HepG2 (cell line): ENCODE measurements at regions not wholly inside any gene's neighbourhood (a gene's known extent, or its start where the extent isn't known, plus 50 kb on each side); places are given as distances from the start of the nearest gene placed in this dataset.

ENCODE experiments used
- ATAC-seq: fragments of 200-7000 bp; cut with Tn5 transposase; 3 replicates; pipeline ENCODE4 v1.9.1; 2020; ENCODE audit warnings: mild to moderate bottlenecking, moderate library complexity
- BruUV-seq: library from RNA; stranded (reverse); fragments of 400-500 nt; replicated peaks from 2 replicates; lab custom pipeline; 2021; lab: Mats Ljungman, UMichigan
- CTCF ChIA-PET: fragments of 300-600 bp; formaldehyde crosslinking; extraction: SDS; loops from one replicate; lab custom pipeline; 2021; ENCODE audit warnings: low total read pairs, inconsistent platforms, low intra/inter-chr PET ratio; lab: Yijun Ruan, JAX
- POLR2A ChIA-PET: fragments of 350-600 bp; sonication (Branson Sonifier 250); formaldehyde crosslinking; loops from one replicate; lab custom pipeline; 2020; ENCODE audit warnings: antibody characterized with exemption, inconsistent platforms; lab: Yijun Ruan, JAX
- DNase-seq: peaks from one replicate; pipeline ENCODE4 v3.0.0-alpha.2; 2015; ENCODE audit warnings: low spot score
- FAIRE-seq: peaks from 3 replicates; lab custom pipeline; 2011; peaks lifted over from hg19 to GRCh38; lab: Jason Lieb, UNC
- H2AFZ ChIP-seq: one replicate; pipeline ENCODE4 v1.6.1; 2011; ENCODE audit warnings: low read length, inconsistent platforms
- H3K27ac ChIP-seq: fragments of 300-600 bp; 3 replicates; pipeline ENCODE4 v1.8.0; 2011; ENCODE audit warnings: mixed run types, mild to moderate bottlenecking, mixed read lengths, low read length, inconsistent platforms; ENCODE audit not compliant: insufficient read depth; ENCODE audit errors: extremely low read length
- H3K27me3 ChIP-seq, 2 experiments: fragments of 200-600 bp in 1 of 2; 2 replicates in 1 of 2; 3 replicates in 1 of 2; pipeline versions ENCODE4 v1.6.0 to v1.8.0; 2011; ENCODE audit warnings: low read length in 2 of 2, mild to moderate bottlenecking in 2 of 2, moderate library complexity in 2 of 2, inconsistent platforms in 1 of 2; ENCODE audit not compliant: insufficient read depth in 2 of 2, control insufficient read depth in 1 of 2
- H3K36me3 ChIP-seq, 2 experiments: fragments of 200-600 bp in 1 of 2; replicated peaks in 1 of 2; 2 replicates in 1 of 2; 3 replicates in 1 of 2; pipeline versions ENCODE4 v1.5.1 to v1.8.0; 2011; ENCODE audit warnings: low read length in 2 of 2, inconsistent platforms in 1 of 2; ENCODE audit not compliant: insufficient read depth in 2 of 2, control insufficient read depth in 1 of 2
- H3K4me1 ChIP-seq: 2 replicates; pipeline ENCODE4 v1.5.1; 2012; ENCODE audit warnings: low read length, inconsistent platforms; ENCODE audit not compliant: insufficient read depth
- H3K4me2 ChIP-seq: 2 replicates; pipeline ENCODE4 v1.6.0; 2011; ENCODE audit warnings: low read depth, low read length, inconsistent platforms
- H3K4me3 ChIP-seq, 3 experiments: fragments of 200-600 bp in 1 of 3; sonication (generic), shearing (Covaris generic) in 1 of 3; replicated peaks in 1 of 3; 2 replicates each; pipeline ENCODE4 v1.5.1; 2011 to 2016; ENCODE audit warnings: low read length in 3 of 3, inconsistent platforms in 2 of 3, low read depth in 2 of 3, mild to moderate bottlenecking in 2 of 3, control low read depth in 1 of 3, mixed read lengths in 1 of 3; ENCODE audit not compliant: insufficient read depth in 1 of 3
- H3K79me2 ChIP-seq: one replicate; pipeline ENCODE4 v1.6.1; 2011; ENCODE audit warnings: low read length, inconsistent platforms; ENCODE audit not compliant: insufficient read depth
- H3K9ac ChIP-seq: 2 replicates; pipeline ENCODE4 v1.6.0; 2011; ENCODE audit warnings: mild to moderate bottlenecking, low read depth, low read length, inconsistent platforms; ENCODE audit not compliant: insufficient read depth
- H3K9me3 ChIP-seq: 2 replicates; pipeline ENCODE4 v1.5.1; 2012; ENCODE audit warnings: mild to moderate bottlenecking, low read length
- H4K20me1 ChIP-seq: 2 replicates; pipeline ENCODE4 v1.6.0; 2011; ENCODE audit warnings: inconsistent platforms, mild to moderate bottlenecking, low read length, moderate library complexity; ENCODE audit not compliant: insufficient read depth
- DPF2 ChIP-seq: sonication (generic); formaldehyde crosslinking; IDR thresholded peaks from 2 replicates; pipeline ENCODE4 v1.4.0; 2020; ENCODE audit warnings: mild to moderate bottlenecking, low read depth, missing genetic modification reagents, borderline replicate concordance
- HOXA7 ChIP-seq: sonication (generic); formaldehyde crosslinking; IDR thresholded peaks from 2 replicates; pipeline ENCODE4 v1.8.1; 2022; ENCODE audit warnings: mild to moderate bottlenecking, missing genetic modification reagents, moderate library complexity
- HOXD1 ChIP-seq: sonication (generic); formaldehyde crosslinking; IDR thresholded peaks from 2 replicates; pipeline ENCODE4 v1.5.0; 2020; ENCODE audit warnings: missing genetic modification reagents
- MEIS1 ChIP-seq: sonication (generic); formaldehyde crosslinking; IDR thresholded peaks from 2 replicates; pipeline ENCODE4 v1.9.0; 2021; ENCODE audit warnings: mild to moderate bottlenecking, missing genetic modification reagents, moderate library complexity, borderline replicate concordance
- NFKB2 ChIP-seq: sonication (generic); formaldehyde crosslinking; IDR thresholded peaks from 2 replicates; pipeline ENCODE4 v1.4.0; 2020; ENCODE audit warnings: missing genetic modification reagents, borderline replicate concordance
- PLRG1 ChIP-seq: fragments of 450-650 bp; conservative IDR thresholded peaks from 2 replicates; pipeline ENCODE4 v1.6.1; 2016
- RFXAP ChIP-seq: sonication (generic); formaldehyde crosslinking; IDR thresholded peaks from 2 replicates; pipeline ENCODE4 v1.4.0; 2020; ENCODE audit warnings: missing genetic modification reagents, borderline replicate concordance
- SMYD3 ChIP-seq: sonication (generic); formaldehyde crosslinking; IDR thresholded peaks from 2 replicates; pipeline ENCODE4 v1.8.1; 2023; ENCODE audit warnings: mild to moderate bottlenecking, missing genetic modification reagents
- SPEN ChIP-seq: sonication (generic); formaldehyde crosslinking; IDR thresholded peaks from 2 replicates; pipeline ENCODE4 v1.5.1; 2020; ENCODE audit warnings: low read depth, mild to moderate bottlenecking, missing genetic modification reagents
- TEAD2 ChIP-seq: sonication (generic); formaldehyde crosslinking; IDR thresholded peaks from 2 replicates; pipeline ENCODE4 v1.9.0; 2021; ENCODE audit warnings: missing genetic modification reagents
- TRIM24 ChIP-seq: sonication (generic); formaldehyde crosslinking; IDR thresholded peaks from 2 replicates; pipeline ENCODE4 v1.8.0; 2022; ENCODE audit warnings: mild to moderate bottlenecking, missing genetic modification reagents
- ZFP36 ChIP-seq: fragments of 150-350 bp; IDR thresholded peaks from 2 replicates; pipeline ENCODE4 v1.6.1; 2018; ENCODE audit warnings: borderline replicate concordance, low read length, low read depth; ENCODE audit not compliant: partially characterized antibody
- ZNF296 ChIP-seq: sonication (generic); formaldehyde crosslinking; conservative IDR thresholded peaks from 2 replicates; pipeline ENCODE4 v1.5.0; 2020; ENCODE audit warnings: mild to moderate bottlenecking, missing genetic modification reagents
- ZNF567 ChIP-seq: sonication (generic); formaldehyde crosslinking; IDR thresholded peaks from 2 replicates; pipeline ENCODE4 v1.8.1; 2023; ENCODE audit warnings: mild to moderate bottlenecking, missing genetic modification reagents, borderline replicate concordance
- ZNF569 ChIP-seq: sonication (generic); formaldehyde crosslinking; IDR thresholded peaks from 2 replicates; pipeline ENCODE4 v1.5.0; 2020; ENCODE audit warnings: mild to moderate bottlenecking, missing genetic modification reagents, moderate library complexity, borderline replicate concordance
- ZNF788 ChIP-seq: sonication (generic); formaldehyde crosslinking; IDR thresholded peaks from 2 replicates; pipeline ENCODE4 v1.5.0; 2020; ENCODE audit warnings: mild to moderate bottlenecking, missing genetic modification reagents, borderline replicate concordance
- WGBS: methylation state at CpG from one replicate; pipeline ENCODE4 v1.1.6; 2017; ENCODE audit warnings: low lambda C conversion rate; 5-methylcytosine and 5-hydroxymethylcytosine counted together
- in situ Hi-C: cut with HindIII; loops from 2 replicates; pipeline ENCODE4 v1.10.0; 2017; ENCODE audit warnings: low pct_unique_long_range_greater_than_20kb; ENCODE audit not compliant: extremely low pct_ligation_motif_present
- intact Hi-C: fragments of 100-400 bp; cut with micrococcal nuclease; formaldehyde crosslinking; loops from one replicate; pipeline ENCODE4 v1.10.0; 2022; ENCODE audit not compliant: unreplicated experiment
- TF ChIP-seq, protein P1 (sequence below): sonication (generic); formaldehyde crosslinking; IDR thresholded peaks from 2 replicates; pipeline ENCODE4 v1.8.1; 2023; ENCODE audit warnings: mild to moderate bottlenecking, missing genetic modification reagents, borderline replicate concordance
- TF ChIP-seq, protein P2 (sequence below): IDR thresholded peaks from 2 replicates; pipeline ENCODE4 v1.6.1; 2016; ENCODE audit warnings: low read depth, borderline replicate concordance

DNA sequence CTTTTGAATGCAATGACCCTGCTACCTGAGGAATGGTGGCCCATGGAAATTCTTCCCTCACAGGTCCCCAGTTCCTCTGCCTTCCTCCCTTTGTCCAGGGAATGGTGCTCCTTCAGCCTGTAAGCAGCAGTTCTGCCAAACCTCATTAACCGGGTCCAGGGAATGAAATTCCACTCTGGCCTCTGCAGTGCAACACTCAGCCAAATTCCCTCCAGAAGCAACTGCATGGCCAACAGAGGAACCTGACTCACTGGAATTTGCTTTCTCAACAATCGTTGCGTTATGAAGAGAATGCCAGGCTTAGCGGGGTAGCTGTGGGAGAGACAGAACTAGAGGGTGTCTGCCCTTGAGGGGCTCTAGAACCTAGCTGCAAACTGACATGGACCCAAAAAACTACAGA lies 449.4 kb upstream of the PROK2 start (continued):
- TF ChIP-seq PLRG1 (no peak), DPF2 (CRISPR knock-in tag) (no peak), HOXA7 (CRISPR knock-in tag) (no peak), ZNF296 (no peak), NFKB2 (no peak), TRIM24 (no peak), ZNF788 (CRISPR knock-in tag) (no peak)

DNA sequence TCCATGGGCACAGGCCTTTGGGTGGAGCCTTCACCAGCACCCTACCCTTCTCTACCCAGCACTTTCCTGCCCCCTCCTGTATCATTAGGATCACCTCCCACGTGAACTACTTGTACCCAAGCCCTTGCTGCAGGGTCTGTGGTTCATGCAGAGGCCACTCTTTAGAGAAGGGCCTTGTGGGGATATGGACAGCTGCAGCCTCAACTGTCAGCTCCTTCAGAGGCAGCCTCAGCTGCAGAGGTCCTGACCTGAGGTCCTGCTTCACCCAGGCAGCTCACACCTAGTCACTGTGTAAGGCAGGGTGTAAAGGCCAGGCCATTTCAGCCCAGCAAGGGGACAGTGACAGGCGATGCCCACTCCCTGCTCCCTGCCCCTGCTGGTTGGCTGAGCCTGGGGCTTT lies 448.6 kb upstream of the PROK2 start:
- POLR2A ChIA-PET, result no interaction called here
- FAIRE-seq, result no peak
- H3K9me3 ChIP-seq, result no peaks in the 10 kb centered on the region
- TF ChIP-seq HOXD1 (CRISPR knock-in tag) (no peak), ZNF569 (CRISPR knock-in tag) (no peak), MEIS1 (no peak), RFXAP (CRISPR knock-in tag) (no peak), ZFP36 (no peak), SMYD3 (no peak), ZNF567 (CRISPR knock-in tag) (no peak), TEAD2 (CRISPR knock-in tag) (no peak), SPEN (CRISPR knock-in tag) (no peak)
- TF ChIP-seq, protein P1, sequence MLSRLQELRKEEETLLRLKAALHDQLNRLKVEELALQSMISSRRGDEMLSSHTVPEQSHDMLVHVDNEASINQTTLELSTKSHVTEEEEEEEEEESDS (CRISPR knock-in tag), result no peak
- TF ChIP-seq, protein P2, sequence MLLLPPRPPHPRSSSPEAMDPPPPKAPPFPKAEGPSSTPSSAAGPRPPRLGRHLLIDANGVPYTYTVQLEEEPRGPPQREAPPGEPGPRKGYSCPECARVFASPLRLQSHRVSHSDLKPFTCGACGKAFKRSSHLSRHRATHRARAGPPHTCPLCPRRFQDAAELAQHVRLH (CRISPR knock-in tag), result no peak
- TF ChIP-seq, all 625 proteins: peak for 0
- no peak overlapping the region for H3K9ac ChIP-seq
- intact Hi-C loops (no loop called here), in situ Hi-C loops (no loop called here)
- H3K27ac ChIP-seq, result no peak overlapping the region
- CTCF ChIA-PET, result no interaction called here
- no peaks in the 10 kb centered on the region for H4K20me1 ChIP-seq
- BruUV-seq, result no TSS peak
- no peak overlapping the region for H2AFZ ChIP-seq
- no peak overlapping the region for H3K4me2 ChIP-seq
- H3K4me3 ChIP-seq, result no peak overlapping the region
- H3K4me1 ChIP-seq, result no peaks in the 10 kb centered on the region
- 0% methylated on average over 1 of the region's 2 CpGs for whole genome bisulfite sequencing
- no peak for ATAC-seq
- peaks cover 0 to 2% of the 10 kb centered on the region in 2 experiments; a peak in 1 of 5 replicates for H3K27me3 ChIP-seq
- DNase-seq, result no peak
- H3K79me2 ChIP-seq, result no peaks in the 10 kb centered on the region
- no peaks in the 10 kb centered on the region for H3K36me3 ChIP-seq
